ENCODE measurements at regions not wholly inside any gene's neighbourhood (a gene's known extent, or its start where the extent isn't known, plus 50 kb on each side); places are given as distances from the start of the nearest gene placed in this dataset.

DNA sequence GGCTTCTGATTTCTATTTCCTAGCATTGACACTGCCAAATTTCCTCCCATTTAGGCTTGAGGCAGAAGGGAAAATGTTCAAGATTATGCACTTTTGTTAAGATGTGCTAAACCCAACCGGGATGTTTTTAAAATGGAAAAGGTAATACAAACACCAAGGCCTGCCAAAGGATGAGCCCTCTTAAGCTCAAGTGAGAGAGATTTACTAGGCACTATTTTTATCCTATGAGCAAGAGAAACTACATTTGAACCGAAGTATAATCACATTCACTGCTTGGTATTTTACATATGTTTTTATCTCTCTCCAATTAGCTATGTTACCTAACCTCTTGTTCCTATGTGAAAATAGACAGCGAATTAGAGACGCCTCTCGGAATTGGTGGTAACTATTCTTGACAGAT is 295.8 kb downstream of the GABRB3 start:
- DNase-seq (ENCODE audit: low read depth in 3 of 3, low spot score in 2 of 3), result no peak

DNA sequence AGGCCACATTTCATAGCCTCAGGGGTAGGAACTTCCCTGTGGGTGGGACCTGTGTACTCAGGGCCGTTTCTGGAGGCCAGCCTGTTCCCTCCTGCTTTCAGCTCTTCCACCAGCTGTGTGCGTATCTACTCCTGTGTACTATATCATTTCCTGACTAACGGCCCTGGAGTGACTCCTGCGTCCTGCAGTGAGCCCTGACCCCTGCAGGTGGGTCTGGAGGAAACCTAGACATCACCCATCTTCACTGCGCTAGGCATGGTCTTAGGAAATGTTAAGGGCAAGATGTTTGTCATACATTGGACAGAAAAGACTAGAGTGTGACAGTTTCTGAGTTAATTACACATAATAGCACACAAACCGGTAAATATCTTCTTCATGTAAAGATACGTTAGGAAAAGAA is 297.3 kb downstream of the GABRB3 start:
- no peak for DNase-seq (ENCODE audit: low read depth in 3 of 3, low spot score in 2 of 3)

DNA sequence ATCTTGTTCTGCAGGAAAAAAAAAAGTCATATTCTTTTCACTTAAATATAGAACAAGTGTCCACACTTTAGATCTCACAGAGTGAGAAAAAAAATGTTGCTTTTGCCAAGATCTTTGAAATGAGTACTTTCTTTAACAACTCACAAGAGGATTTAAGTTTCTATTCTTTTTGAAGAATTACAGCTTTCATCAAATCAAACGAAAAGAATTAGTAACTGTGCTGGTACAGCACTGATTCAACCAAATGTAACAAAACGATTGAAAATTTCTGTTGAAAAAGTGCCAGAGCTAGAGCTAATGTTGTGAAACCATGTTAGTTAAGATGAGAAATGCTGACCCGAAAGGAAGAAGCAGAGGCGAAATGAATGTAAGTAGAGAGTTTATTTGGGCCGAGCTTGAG is 300.2 kb downstream of the GABRB3 start:
- no peak for DNase-seq (ENCODE audit: low read depth in 3 of 3, low spot score in 2 of 3)

DNA sequence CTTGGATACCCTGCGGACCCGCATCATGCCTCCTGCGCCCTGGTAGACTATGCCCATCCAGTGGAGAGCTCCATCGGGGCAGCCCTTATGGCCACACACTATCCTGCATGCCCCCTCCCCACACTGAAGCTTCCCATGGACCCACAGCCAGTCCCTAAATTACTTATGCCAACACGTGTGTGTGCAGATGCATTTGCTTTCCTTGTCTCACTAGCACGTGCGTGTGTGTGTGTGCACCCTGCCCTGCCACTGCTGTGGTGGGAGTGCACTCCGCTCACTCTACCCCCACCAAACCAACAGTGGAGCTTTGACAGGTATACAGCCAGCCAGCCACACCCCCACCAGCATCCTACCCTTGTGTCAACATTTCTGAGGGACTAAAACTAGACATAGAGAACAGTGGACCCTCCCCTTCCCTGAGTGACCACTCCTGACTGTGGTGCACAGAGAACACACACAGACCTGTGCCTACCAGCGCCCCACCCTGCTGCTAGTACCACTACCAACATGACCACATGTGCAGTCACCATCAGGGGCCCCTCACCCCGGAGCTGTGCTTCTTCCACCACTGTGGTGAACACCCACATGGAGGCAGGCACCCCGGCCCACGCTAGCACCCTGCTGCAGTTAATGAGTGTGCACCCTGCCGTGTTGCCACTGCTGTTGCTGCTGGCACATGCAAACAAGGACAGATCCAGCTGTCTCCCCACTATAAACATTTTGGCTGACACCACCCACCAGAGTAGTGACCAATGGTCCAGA is 310.8 kb downstream of the GABRB3 start:
- no peak for DNase-seq (ENCODE audit: low read depth in 3 of 3, low spot score in 2 of 3)

DNA sequence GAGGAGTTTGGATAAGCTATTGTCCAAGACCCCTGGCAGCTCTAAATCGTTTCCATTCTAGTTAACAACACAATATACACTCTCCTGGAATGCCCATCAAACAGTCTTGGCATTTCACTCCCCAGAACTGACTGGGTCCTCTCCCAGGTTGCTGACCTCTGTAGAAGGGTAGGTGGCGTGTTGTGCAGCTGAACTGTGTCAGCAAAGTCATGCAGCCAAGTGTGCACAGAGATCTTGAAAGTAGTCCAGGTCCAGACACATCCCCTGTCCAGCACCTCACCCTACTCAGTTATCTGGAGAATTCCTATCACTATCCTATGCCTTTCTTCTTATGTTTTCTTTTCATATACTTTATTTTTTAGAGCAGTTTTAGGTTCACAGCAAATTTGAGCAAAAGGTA is 312.7 kb downstream of the GABRB3 start:
- DNase-seq (ENCODE audit: low read depth in 3 of 3, low spot score in 2 of 3), result no peak

DNA sequence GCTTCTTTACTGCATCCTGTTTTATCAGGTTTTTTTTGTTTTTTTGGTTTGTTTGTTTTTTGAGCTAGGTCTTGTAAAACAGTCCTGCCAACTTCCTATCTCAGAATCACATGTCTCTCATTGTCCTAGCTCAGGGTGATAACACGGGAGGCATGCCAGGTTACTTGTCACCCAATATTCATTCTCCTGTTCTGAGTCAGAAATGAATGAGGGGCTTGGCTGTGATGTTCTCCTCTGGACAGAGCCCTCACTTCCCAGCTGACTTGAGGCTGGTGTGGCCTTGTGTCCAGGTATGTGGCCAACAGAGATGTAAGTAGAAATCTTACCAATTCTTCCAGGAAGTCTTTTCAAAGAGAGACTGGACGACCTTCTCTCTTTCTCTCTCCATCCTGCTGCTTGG is 317.0 kb downstream of the GABRB3 start:
- DNase-seq (ENCODE audit: low read depth in 3 of 3, low spot score in 2 of 3), result no peak

DNA sequence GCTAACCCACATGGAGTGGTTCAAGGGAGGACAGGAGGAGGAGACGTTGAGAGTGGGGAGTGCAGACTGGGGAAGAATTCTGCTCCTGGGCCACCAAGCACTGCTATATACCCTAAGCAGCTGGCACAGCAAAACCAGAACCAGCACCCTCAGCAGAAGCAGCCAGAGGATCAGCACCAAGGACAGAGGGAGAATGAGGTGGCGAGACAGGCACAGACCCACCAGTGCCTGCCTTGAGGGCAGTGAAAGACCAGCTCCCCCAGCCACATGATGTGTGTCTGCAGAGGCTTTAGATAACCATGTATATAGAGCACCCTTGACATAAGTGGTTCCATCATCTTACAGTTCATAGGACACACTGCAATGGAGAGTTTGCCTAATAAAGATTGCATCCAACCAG is 319.0 kb downstream of the GABRB3 start:
- DNase-seq (ENCODE audit: low read depth in 3 of 3, low spot score in 2 of 3), result no peak

DNA sequence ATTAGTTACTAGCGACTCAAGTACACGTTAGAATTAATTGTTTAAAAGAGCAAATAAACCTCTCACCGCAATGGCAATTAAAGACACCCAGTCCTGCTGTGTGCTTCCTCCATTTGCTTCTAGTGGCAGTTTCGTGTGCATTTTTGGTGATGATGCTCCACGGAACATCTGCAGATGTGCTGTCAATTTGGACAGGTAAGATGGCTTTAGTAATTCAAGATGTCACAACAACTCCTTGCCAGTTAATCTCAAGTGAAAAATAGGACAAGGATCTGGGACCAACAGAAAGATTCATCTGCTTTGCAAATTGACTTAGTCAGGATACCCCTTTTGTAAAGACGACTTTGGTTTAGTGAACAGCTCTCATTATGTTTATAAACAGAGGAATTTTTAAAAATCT is 320.9 kb downstream of the GABRB3 start:
- DNase-seq (ENCODE audit: low read depth in 3 of 3, low spot score in 2 of 3), result no peak

DNA sequence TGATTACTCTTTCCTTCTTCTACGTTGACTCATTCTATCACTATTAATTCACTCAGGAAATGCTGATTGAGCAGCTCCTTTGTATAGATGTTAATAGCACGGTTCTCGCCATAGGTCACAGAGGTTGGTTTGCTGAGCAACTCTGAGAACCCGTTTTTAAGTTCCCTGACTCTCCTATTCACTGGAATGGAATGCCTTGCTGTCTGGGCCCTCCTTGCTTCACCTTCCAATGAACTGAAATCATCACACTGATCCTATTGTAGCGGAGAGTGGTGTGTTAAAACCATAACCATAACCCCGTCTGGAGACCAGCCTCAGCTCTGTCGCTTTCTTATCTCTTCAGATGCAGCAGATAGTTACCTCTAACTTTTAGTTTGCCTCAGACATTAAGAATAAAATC is 323.6 kb downstream of the GABRB3 start:
- DNase-seq (ENCODE audit: low read depth in 3 of 3, low spot score in 2 of 3), result no peak

DNA sequence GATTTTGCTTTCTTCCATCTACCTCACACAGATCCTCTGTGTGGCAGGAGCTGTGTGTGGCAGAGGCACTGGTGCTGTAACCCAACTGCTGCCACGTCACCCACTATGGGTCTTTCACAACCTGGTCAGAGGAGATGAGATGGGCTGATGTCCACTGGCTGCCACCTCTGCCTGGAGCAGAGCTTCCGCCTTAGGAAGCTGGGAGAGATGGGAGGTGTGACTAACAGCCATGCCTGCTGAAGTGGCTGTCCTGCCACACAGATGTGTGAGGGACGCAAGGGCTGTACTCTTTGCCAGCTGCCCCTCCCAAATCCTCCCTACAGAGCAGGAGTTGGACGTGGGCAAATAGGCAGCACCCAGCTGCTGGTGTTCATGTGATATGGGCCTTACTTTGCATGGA is 329.5 kb downstream of the GABRB3 start:
- DNase-seq (ENCODE audit: low read depth in 3 of 3, low spot score in 2 of 3), result no peak

DNA sequence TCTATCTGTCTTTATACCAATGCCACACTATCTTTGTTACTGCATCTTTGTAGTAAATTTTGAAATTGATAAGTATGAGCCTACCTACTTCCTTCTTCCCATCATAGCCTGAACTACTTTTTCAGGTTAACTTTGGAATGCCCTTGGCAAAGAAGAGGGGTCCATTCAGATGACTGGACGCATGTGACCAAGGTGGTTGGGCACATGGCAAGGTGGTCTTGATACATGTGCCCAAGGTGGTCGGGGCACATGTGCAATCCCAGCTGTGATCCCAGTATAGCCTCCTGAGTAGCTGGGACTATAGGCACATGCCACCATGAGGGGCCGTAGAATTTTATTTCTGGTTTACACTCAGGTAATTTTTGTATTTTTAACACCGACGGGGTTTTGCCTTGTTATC is 330.2 kb downstream of the GABRB3 start:
- DNase-seq (ENCODE audit: low read depth in 3 of 3, low spot score in 2 of 3), result no peak

DNA sequence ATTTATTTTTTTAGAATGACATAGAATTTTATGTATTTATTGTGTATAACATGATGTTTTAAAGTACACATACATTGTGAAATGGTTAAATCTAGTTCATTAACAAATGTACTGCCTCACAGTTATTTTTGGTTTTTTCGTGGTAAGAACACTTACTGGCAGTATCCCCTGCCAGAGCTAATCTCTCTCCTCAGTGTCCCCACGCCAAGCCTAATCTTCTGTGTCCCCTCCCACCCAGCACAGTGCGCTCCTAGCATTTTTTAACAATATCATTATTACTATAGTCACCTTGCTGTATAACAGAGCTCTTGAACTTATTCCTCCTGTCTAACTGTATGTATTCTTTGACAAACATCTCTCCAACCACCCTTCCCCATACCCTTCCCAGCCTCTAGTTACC is 333.2 kb downstream of the GABRB3 start:
- DNase-seq (ENCODE audit: low read depth in 3 of 3, low spot score in 2 of 3), result no peak

DNA sequence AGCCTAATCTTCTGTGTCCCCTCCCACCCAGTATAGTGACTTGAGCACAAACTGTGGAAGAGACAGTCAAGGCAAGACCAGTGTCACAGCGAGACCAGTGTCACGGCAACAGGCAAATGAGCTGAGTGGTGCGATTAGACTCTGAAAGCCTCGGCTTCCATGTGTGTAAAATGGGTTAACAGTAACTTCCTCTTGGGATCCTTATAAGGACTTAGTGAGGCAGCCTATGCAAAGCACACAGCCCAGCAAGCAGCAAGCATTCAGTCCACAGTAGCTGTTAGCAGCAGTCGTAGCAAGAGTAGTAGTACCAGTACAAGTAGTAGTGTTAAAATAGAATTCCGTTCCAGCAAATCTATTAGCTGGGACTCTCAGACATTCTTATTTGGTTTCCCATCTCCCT is 334.1 kb downstream of the GABRB3 start:
- DNase-seq (ENCODE audit: low read depth in 3 of 3, low spot score in 2 of 3), result no peak

DNA sequence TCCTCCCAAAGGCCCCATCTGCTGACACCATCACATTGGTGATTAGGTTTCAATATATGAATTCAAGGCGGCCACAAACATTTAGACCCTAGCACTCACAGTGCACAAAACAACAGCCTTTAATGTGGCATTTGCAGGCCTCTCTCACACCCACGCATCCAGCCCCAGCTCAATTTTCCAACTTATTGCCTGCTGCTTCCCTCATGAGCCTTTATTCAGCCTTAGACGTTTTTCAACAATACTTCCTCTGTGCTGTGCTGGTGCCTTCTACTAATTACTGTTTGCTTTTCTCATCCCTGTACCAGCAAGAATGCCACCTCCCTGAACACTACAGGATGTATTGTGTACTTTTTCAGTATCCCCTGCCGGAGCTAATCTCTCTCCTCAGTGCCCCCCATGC is 334.6 kb downstream of the GABRB3 start:
- DNase-seq (ENCODE audit: low read depth in 3 of 3, low spot score in 2 of 3), result no peak

DNA sequence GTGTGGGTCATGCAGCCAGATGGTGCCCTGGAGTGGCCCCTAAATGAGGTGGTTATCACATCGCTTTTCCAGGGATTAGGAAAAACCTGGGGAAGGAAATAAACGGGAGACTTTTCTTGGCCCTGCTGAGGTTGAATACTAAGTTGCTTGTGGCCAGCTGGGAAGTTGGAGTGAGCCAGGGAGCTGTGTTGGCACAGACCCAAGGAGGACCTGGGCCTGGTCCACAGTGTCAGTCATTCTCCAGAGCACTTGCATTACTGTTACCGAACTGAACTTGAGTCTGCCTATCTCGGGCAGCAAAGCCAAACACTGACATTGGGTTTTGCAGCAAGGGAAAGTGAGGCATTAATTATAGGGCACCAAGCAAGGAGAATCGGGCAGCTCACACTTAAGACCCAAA is 339.0 kb downstream of the GABRB3 start:
- no peak for DNase-seq (ENCODE audit: low read depth in 3 of 3, low spot score in 2 of 3)

DNA sequence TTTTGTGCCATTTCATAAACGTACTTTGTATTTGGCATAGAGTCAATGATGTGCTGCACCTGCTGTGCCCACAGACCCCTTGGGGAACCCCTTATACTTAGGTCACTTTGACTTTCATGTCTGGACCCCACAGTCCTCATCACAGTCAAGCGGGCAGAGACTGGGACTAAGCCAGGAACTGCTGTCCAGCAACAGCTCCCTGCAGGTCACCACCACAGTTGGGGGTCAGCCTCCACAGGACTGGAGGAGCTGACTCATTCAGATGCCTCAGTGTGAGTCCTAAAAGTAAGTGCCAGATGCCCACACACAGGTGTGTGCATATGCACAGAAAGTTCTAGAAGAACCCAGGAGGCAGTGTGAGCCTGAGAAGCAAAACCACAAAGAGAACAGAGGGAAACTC is 339.8 kb downstream of the GABRB3 start:
- no peak for DNase-seq (ENCODE audit: low read depth in 3 of 3, low spot score in 2 of 3)

DNA sequence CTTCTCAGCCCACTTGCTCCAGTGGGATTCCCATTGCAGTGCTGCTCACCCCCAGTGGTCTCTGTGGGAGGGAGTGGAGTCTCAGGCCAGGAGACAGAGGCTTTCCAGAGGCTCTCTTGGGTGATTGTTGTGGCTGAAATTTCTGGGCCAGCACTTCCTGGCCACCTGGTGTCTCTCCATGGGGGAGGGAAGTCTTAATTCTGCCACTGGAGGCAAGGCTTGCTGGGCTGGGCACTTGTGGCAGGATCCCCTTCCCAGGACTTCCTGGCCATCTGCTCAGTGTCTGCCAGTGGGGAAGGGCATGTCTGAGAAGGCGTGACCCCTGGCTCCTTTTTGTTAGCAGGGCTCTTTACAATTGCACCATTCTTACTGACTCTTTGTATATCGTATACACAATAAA is 351.8 kb downstream of the GABRB3 start:
- DNase-seq (ENCODE audit: low read depth in 3 of 3, low spot score in 2 of 3), result no peak

DNA sequence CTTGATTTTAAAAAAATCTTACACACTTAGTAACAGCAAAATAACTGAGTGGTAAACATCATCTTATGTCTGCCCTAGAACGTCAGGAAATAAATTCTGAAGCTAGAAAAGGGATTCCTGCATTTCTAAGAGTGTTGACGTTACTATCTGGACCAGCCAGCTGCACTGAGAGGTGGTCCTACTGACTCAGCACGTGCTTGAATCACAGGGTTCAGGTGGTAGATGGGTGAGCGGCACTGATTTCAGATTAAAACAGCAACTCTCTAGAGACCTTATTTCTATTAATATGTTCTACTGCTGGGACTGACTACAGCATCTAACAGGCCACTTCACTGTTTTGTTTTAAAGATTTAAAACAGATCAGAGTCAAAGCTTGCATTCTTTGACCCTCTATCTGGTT is 377.2 kb downstream of the GABRB3 start:
- no peak for DNase-seq (ENCODE audit: low read depth in 3 of 3, low spot score in 2 of 3)

DNA sequence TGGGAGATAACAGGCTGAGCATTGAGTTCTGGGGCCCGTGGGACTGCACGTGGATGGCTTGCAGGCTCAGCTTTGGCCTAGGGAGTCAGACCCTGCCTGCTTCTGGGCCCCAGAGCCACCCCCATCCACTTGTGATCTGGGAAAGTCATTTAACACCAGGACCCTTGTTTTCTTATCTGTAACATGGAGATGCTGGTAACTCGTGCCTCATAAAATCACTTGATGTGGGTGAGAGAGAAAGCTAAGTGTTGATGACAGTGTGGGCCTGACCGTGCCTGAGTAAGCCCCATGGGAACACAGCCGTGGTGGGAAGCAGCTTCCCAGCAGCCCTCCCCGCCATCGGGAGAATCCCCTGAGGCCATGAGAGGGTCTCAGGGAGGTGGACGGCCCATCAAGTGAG is 378.1 kb downstream of the GABRB3 start:
- DNase-seq (ENCODE audit: low read depth in 3 of 3, low spot score in 2 of 3), result no peak

DNA sequence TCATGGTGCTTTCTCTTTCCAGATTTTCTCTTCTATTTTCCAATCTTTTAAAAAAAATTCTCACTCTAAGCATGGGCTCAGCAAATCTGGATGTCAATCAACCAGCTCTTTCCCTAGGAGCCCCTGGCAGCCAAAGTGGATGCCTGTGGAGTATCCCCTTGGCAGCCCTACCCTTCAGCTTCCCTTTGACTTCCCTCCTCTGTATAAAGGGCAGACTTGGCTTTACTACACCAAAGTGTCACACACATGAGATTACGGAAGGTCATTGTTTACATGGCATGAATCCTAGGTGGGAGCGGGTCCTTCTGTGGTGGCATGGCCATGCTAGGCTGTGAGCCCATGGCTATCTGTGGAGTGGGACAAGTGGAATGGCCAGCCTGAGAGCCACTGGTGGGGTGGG is 379.9 kb downstream of the GABRB3 start:
- no peak for DNase-seq (ENCODE audit: low read depth in 3 of 3, low spot score in 2 of 3)

DNA sequence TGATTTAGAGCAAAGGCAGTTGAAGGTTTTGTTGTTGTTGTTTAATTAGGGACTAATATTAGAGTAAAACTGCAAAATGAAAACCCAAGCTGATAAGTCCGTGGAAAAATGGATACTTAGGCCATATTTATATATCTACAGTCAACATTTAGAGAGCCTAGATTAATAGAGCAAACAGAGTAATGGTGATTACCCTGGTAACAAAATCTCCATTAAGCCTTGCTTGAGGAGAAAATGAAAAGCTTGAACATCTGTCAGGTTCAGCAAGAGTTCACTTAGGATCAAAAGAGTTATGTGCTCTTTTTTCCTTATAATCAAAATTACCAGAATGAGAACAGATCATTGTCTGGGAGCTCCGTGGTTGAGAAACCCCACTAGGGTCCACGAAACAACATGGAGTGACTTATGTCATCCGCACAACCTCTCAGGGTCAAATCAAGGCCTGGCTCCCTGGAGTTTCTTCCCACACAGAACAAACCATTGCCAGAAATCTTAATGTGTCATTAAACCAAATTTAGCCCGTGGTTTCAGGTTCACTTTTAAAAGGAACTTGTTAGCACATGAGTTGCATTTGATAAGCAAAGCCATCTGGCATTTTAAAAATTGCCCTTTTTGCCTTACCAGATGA is 381.2 kb downstream of the GABRB3 start:
- DNase-seq (ENCODE audit: low read depth in 3 of 3, low spot score in 2 of 3), result no peak

DNA sequence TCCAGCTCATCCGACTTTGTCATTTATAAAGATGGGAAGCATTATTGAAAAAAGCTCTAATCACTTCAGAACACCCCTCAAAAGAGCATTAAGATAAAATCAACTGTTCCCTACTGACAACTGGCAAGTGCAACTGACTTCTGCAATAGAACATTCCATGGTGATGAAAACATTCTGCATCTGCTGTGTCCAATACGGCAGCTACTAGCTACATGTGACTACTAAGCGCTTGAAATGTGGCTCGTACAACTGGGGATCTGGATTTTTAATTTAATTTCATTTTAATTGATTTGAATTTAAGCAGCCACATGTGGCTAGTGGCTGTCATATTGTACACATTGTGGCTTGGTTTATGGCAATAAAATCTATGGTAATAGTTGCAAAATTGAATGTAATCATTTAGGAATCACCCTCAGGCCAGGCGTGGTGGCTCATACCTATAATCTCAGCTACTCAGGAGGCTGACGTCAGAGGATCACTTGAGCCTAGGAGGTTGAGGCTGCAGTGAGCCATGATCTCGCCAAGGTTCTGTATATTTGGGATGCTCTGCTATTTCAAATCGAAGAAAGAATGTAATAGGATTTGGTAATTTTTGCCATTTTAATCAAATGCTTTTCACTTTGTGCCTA is 390.3 kb downstream of the GABRB3 start:
- no peak for DNase-seq (ENCODE audit: low read depth in 3 of 3, low spot score in 2 of 3)

All from right renal cortex interstitium (tissue), 3 donors.